Stimulated activated CD4-positive, alpha-beta T cell treated with anti-CD3 and anti-CD28 coated beads, Interleukin-2, amount 100 ng/mL, for 48 hours (primary cell): ENCODE measurements at regions not wholly inside any gene's neighbourhood (a gene's known extent, or its start where the extent isn't known, plus 50 kb on each side); places are given as distances from the start of the nearest gene placed in this dataset.

Experiments
- DNase-seq, 2 donors: peaks; one replicate each; pipeline ENCODE4 v3.0.0-alpha.2; 2020

- DNase-seq, result no peak
Measured at GRCh38 chr12:127358888-127359287, 908.1 kb upstream of the TMEM132C start.

- no peak for DNase-seq
Measured at GRCh38 chr12:127360580-127360979, 906.4 kb upstream of the TMEM132C start.

GRCh38 chr12:127362121-127362520 is 904.8 kb upstream of the TMEM132C start:
- no peak for DNase-seq

GRCh38 chr12:127363392-127363791 is 903.6 kb upstream of the TMEM132C start:
- DNase-seq, result no peak

- DNase-seq, result no peak
Measured at GRCh38 chr12:127373559-127373958, 893.4 kb upstream of the TMEM132C start.

GRCh38 chr12:127374447-127374846 is 892.5 kb upstream of the TMEM132C start:
- DNase-seq, result no peak

GRCh38 chr12:127381043-127381668 is 885.8 kb upstream of the TMEM132C start:
- peak; percentile 36 to 49 for DNase-seq

GRCh38 chr12:127381681-127382080 is 885.3 kb upstream of the TMEM132C start:
- no peak for DNase-seq

GRCh38 chr12:127383281-127383680 is 883.7 kb upstream of the TMEM132C start:
- DNase-seq, result no peak

- DNase-seq, result no peak
Measured at GRCh38 chr12:127386723-127387122, 880.2 kb upstream of the TMEM132C start.

GRCh38 chr12:127388985-127389384 is 878.0 kb upstream of the TMEM132C start:
- DNase-seq, result no peak

GRCh38 chr12:127389923-127390322 is 877.0 kb upstream of the TMEM132C start:
- no peak for DNase-seq

- DNase-seq, result no peak
Measured at GRCh38 chr12:127393465-127393864, 873.5 kb upstream of the TMEM132C start.

- no peak for DNase-seq
Measured at GRCh38 chr12:127393896-127394295, 873.1 kb upstream of the TMEM132C start.

GRCh38 chr12:127396734-127397133 is 870.2 kb upstream of the TMEM132C start:
- no peak for DNase-seq

GRCh38 chr12:127398016-127398710 is 868.8 kb upstream of the TMEM132C start:
- DNase-seq, result no peak

GRCh38 chr12:127399451-127399850 is 867.5 kb upstream of the TMEM132C start:
- DNase-seq, result no peak

GRCh38 chr12:127400221-127400620 is 866.7 kb upstream of the TMEM132C start:
- DNase-seq, result no peak

- no peak for DNase-seq
Measured at GRCh38 chr12:127401005-127401404, 866.0 kb upstream of the TMEM132C start.

- no peak for DNase-seq
Measured at GRCh38 chr12:127401536-127401935, 865.4 kb upstream of the TMEM132C start.

GRCh38 chr12:127411166-127411915 is 855.6 kb upstream of the TMEM132C start:
- DNase-seq, result no peak

GRCh38 chr12:127411981-127412380 is 855.0 kb upstream of the TMEM132C start:
- DNase-seq, result no peak

- no peak for DNase-seq
Measured at GRCh38 chr12:127412866-127413265, 854.1 kb upstream of the TMEM132C start.

GRCh38 chr12:127414186-127414585 is 852.8 kb upstream of the TMEM132C start:
- DNase-seq, result no peak
